Upper lobe of right lung (tissue), 1 donor: ENCODE measurements at regions not wholly inside any gene's neighbourhood (a gene's known extent, or its start where the extent isn't known, plus 50 kb on each side); places are given as distances from the start of the nearest gene placed in this dataset.

ENCODE experiments used
- ATAC-seq: fragments of 200-7000 bp; cut with Tn5 transposase; one replicate; pipeline ENCODE4 v1.9.1; 2020; ENCODE audit warnings: mild to moderate bottlenecking, moderate library complexity
- DNase-seq: peaks from one replicate; pipeline ENCODE4 v3.0.0-alpha.2; 2020
- H3K27ac ChIP-seq: fragments of 200-600 bp; one replicate; pipeline ENCODE4 v1.8.0; 2022
- H3K27me3 ChIP-seq: fragments of 200-600 bp; one replicate; pipeline ENCODE4 v1.8.0; 2022; ENCODE audit warnings: mild to moderate bottlenecking
- H3K36me3 ChIP-seq: fragments of 200-600 bp; one replicate; pipeline ENCODE4 v1.8.0; 2022
- H3K4me1 ChIP-seq: fragments of 200-600 bp; one replicate; pipeline ENCODE4 v1.8.0; 2022
- H3K4me3 ChIP-seq: fragments of 200-600 bp; one replicate; pipeline ENCODE4 v1.8.0; 2022; ENCODE audit warnings: mild to moderate bottlenecking
- H3K9me3 ChIP-seq: fragments of 200-600 bp; one replicate; pipeline ENCODE4 v1.8.0; 2022
- CTCF ChIP-seq: fragments of 200-600 bp; IDR thresholded peaks from one replicate; pipeline ENCODE4 v1.8.0; 2022; ENCODE audit warnings: antibody characterized with exemption
- intact Hi-C: fragments of 100-400 bp; cut with DNase I; formaldehyde crosslinking; loops from one replicate; pipeline ENCODE4 v1.11.0; 2022
- donor health status: DM: no; HTN: yes; CAD: no; lungs with severe emphysema.

DNA sequence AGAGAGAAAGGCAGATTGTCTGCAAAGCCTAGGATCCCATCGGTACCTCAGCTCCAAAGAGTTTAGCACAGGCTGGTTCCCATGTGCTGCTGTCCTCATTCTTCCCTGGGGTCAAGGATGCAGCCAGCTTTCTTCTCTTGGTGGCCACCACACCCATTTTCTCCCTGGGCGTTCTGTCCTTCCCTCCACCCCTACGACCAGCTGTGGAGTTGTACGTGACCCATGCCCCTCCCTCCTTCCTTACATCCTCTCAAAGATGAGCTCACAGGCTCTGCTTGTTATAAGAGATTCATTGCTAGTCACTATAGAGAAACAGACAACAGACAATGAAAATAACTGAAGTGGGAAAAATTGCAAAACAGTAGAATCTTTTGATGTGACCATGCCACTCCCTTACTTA, 74.0 kb upstream of the KLF3 start:
- Histone ChIP-seq H3K4me1 (no peaks in the 10 kb centered on the region), H3K36me3 (no peaks in the 10 kb centered on the region), H3K9me3 (no peaks in the 10 kb centered on the region), H3K4me3 (no peak overlapping the region), H3K27ac (no peak overlapping the region), H3K27me3 (no peaks in the 10 kb centered on the region)
- intact Hi-C loops: no loop called here
- DNase-seq: no peak
- no peak for ATAC-seq
- no peak for TF ChIP-seq CTCF

DNA sequence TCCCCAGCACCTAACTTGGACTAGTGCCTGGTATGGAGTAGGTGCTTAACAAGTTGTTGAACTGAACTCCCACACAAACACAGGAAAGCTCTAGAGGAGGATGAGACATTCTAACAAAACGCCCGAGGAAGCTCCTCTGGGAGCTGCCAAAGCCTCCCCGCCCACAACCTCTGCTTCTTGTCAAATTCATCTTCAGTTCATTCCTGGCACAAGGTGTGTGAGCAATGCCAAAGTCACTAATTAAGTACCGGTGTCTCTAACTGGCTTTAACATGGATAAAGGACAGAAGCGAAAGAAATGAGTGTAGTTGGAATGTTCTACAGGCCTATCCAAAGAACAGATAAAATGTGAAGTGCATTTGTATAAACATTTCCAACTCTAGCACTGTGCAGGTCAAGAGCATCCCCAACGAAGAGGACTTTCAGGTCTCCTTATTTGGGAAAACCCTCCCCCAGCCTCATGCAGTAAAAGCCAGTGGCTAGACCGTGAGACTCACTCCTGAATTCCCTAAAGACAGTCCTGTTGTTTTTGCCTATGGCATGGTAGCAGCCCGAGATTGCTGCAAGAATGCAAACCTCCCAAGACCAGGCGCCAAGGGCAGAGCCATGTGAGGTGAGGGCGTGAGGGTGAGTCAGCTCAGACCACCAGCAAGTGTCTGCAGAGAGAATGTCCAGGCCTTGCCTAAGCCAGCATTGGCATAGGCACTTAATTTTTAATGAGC, 72.2 kb upstream of the KLF3 start:
- Histone ChIP-seq H3K4me3 (no peak overlapping the region), H3K9me3 (no peaks in the 10 kb centered on the region), H3K27me3 (no peaks in the 10 kb centered on the region), H3K4me1 (no peaks in the 10 kb centered on the region), H3K27ac (no peak overlapping the region), H3K36me3 (no peaks in the 10 kb centered on the region)
- DNase-seq (no peak), ATAC-seq (peak; percentile 51)
- no peak for TF ChIP-seq CTCF
- intact Hi-C loops: no loop called here

- ATAC-seq (no peak), DNase-seq (no peak)
- Histone ChIP-seq H3K27me3 (no peaks in the 10 kb centered on the region), H3K27ac (no peak overlapping the region), H3K4me1 (peaks cover 14% of the 10 kb centered on the region), H3K4me3 (no peak overlapping the region), H3K9me3 (no peaks in the 10 kb centered on the region), H3K36me3 (no peaks in the 10 kb centered on the region)
- no peak for TF ChIP-seq CTCF
- intact Hi-C loops: no loop called here
Observed at GRCh38 chr4:38598489-38598888, 65.5 kb upstream of the KLF3 start.

GRCh38 chr4:38600575-38600974, 63.4 kb upstream of the KLF3 start:
- intact Hi-C loops: no loop called here
- Histone ChIP-seq H3K4me3 (no peak overlapping the region), H3K27me3 (no peaks in the 10 kb centered on the region), H3K36me3 (no peaks in the 10 kb centered on the region), H3K9me3 (no peaks in the 10 kb centered on the region), H3K27ac (no peak overlapping the region), H3K4me1 (peaks cover 14% of the 10 kb centered on the region)
- TF ChIP-seq CTCF: no peak
- no peak for DNase-seq
- peak; percentile 58 for ATAC-seq

DNA sequence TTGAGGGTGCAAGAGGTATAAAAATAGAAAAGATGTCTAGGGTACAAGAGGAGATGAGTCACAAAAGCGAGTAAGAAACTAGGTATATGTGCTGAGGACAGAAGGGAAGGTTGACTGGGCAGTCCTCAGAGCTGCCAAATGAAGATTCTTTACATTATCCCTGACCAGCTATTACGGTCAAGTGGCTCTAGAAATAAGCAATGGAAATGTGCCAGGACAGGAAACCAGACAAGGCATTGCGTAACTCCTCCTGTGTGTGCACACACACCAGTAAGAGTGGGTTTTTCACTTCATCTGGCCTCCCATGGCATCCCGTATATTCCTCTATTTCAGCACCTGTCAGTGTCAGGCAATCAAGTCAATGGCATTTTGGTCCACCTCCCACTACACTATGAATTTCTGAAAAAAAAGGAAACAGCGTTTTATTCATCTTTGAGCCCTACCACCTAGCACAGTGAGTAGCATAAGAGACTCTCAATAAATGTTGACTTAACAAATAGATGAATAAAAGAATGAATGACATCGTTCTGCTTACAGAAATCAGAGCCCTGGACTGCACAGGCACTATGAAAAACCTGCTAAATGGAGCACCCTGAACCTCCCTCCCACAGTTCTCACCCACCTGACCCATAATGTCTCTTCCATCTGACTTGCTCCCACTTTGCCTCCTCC, 62.6 kb upstream of the KLF3 start:
- Histone ChIP-seq H3K4me3 (no peak overlapping the region), H3K36me3 (no peaks in the 10 kb centered on the region), H3K9me3 (no peaks in the 10 kb centered on the region), H3K4me1 (peaks cover 21% of the 10 kb centered on the region), H3K27ac (no peak overlapping the region), H3K27me3 (no peaks in the 10 kb centered on the region)
- no peak for TF ChIP-seq CTCF
- DNase-seq (no peak), ATAC-seq (peak; percentile 73)
- intact Hi-C loops: no loop called here
